SK-N-SH (cell line): ENCODE measurements at regions not wholly inside any gene's neighbourhood (a gene's known extent, or its start where the extent isn't known, plus 50 kb on each side); places are given as distances from the start of the nearest gene placed in this dataset.

Experiments
- CTCF ChIA-PET: fragments of 300-600, 350-600 bp; formaldehyde crosslinking; extraction: SDS; loops from one replicate; lab custom pipeline; 2021; lab: Yijun Ruan, JAX
- POLR2A ChIA-PET: fragments of 350-600 bp; sonication (Branson Sonifier 250); formaldehyde crosslinking; extraction: SDS; loops from one replicate; lab custom pipeline; 2020; ENCODE audit warnings: antibody characterized with exemption, inconsistent platforms; lab: Yijun Ruan, JAX
- DNase-seq: peaks from one replicate; pipeline ENCODE4 v3.0.0; 2012
- H2AFZ ChIP-seq: fragments of 200-600 bp; sonication (generic); 2 replicates; pipeline ENCODE4 v1.8.1; 2016; ENCODE audit warnings: antibody characterized with exemption, mild to moderate bottlenecking, low read depth
- H3F3A ChIP-seq: fragments of 200-600 bp; sonication (generic); replicated peaks from 2 replicates; pipeline ENCODE3; 2016; ENCODE audit warnings: antibody characterized with exemption, mild to moderate bottlenecking; ENCODE audit not compliant: insufficient read depth
- H3K27ac ChIP-seq, 2 experiments: fragments of 200-500 bp in 1 of 2; fragments of 200-600 bp in 1 of 2; sonication (Bioruptor generic) in 1 of 2; sonication (generic), shearing (Covaris generic) in 1 of 2; 2 replicates each; pipeline versions ENCODE4 v1.5.1 to v1.6.1; 2014 to 2016; ENCODE audit warnings: low read depth in 2 of 2, inconsistent platforms in 1 of 2, low read length in 1 of 2, mild to moderate bottlenecking in 1 of 2, mixed read lengths in 1 of 2
- H3K27me3 ChIP-seq: fragments of 200-600 bp; sonication (generic), shearing (Covaris generic); 2 replicates; pipeline ENCODE4 v1.6.1; 2016; ENCODE audit warnings: mixed run types; ENCODE audit not compliant: insufficient read depth
- H3K36me3 ChIP-seq, 2 experiments: fragments of 200-500 bp in 1 of 2; fragments of 200-600 bp in 1 of 2; sonication (Bioruptor generic) in 1 of 2; sonication (generic) in 1 of 2; replicated peaks in 1 of 2; 2 replicates each; pipeline versions ENCODE3 to v1.5.1; 2014 to 2016; ENCODE audit warnings: low read length in 1 of 2, mild to moderate bottlenecking in 1 of 2; ENCODE audit not compliant: insufficient read depth in 2 of 2, control insufficient read depth in 1 of 2
- H3K4me1 ChIP-seq, 2 experiments: fragments of 200-500 bp in 1 of 2; fragments of 200-600 bp in 1 of 2; sonication (Bioruptor generic) in 1 of 2; sonication (generic), shearing (Covaris generic) in 1 of 2; 2 replicates each; pipeline versions ENCODE4 v1.5.1 to v1.6.1; 2014 to 2016; ENCODE audit warnings: low read depth in 1 of 2, low read length in 1 of 2, mixed run types in 1 of 2; ENCODE audit not compliant: insufficient read depth in 2 of 2, control insufficient read depth in 1 of 2
- H3K4me2 ChIP-seq: fragments of 200-600 bp; sonication (generic), shearing (Covaris generic); 2 replicates; pipeline ENCODE4 v1.6.1; 2017; ENCODE audit warnings: mixed run types
- H3K4me3 ChIP-seq, 2 experiments: fragments of 200-500 bp in 1 of 2; fragments of 200-600 bp in 1 of 2; sonication (Bioruptor generic) in 1 of 2; sonication (generic), shearing (Covaris generic) in 1 of 2; 2 replicates each; pipeline versions ENCODE4 v1.5.1 to v1.8.1; 2014 to 2016; ENCODE audit warnings: low read depth in 2 of 2, inconsistent platforms in 1 of 2, low read length in 1 of 2, mild to moderate bottlenecking in 1 of 2, mixed read lengths in 1 of 2, moderate library complexity in 1 of 2
- H3K79me2 ChIP-seq: fragments of 200-600 bp; sonication (generic); 2 replicates; pipeline ENCODE4 v1.8.1; 2017; ENCODE audit warnings: mild to moderate bottlenecking; ENCODE audit not compliant: insufficient read depth
- H3K9ac ChIP-seq: fragments of 200-600 bp; sonication (generic); 2 replicates; pipeline ENCODE4 v1.6.1; 2017; ENCODE audit warnings: mixed run types
- H3K9me2 ChIP-seq: fragments of 200-600 bp; sonication (generic); 2 replicates; pipeline ENCODE4 v1.6.1; 2017; ENCODE audit warnings: mixed run types
- H3K9me3 ChIP-seq: fragments of 200-600 bp; sonication (generic); 2 replicates; pipeline ENCODE4 v1.6.1; 2017; ENCODE audit warnings: mixed run types, mild to moderate bottlenecking, moderate library complexity
- H4K20me1 ChIP-seq: fragments of 200-600 bp; sonication (generic); 2 replicates; pipeline ENCODE4 v1.6.1; 2017; ENCODE audit warnings: mild to moderate bottlenecking, mixed run types; ENCODE audit not compliant: insufficient read depth
- CHD2 ChIP-seq: fragments of 150-350 bp; IDR thresholded peaks from 2 replicates; pipeline ENCODE4 v1.6.1; 2018; ENCODE audit warnings: low read length; ENCODE audit not compliant: partially characterized antibody
- EP300 ChIP-seq, 2 experiments: IDR thresholded peaks; 2 replicates each; pipeline versions ENCODE4 v1.4.0 to v1.6.1; 2012; ENCODE audit warnings: borderline replicate concordance in 1 of 2, low read depth in 1 of 2, low read length in 1 of 2
- FOSL2 ChIP-seq: IDR thresholded peaks from 2 replicates; pipeline ENCODE4 v1.4.0; 2012; ENCODE audit warnings: low read depth, mild to moderate bottlenecking, moderate library complexity, borderline replicate concordance
- GATA2 ChIP-seq: sonication (generic); formaldehyde crosslinking; IDR thresholded peaks from 2 replicates; pipeline ENCODE4 v1.5.0; 2020; ENCODE audit warnings: mild to moderate bottlenecking, missing genetic modification reagents
- JUND ChIP-seq: IDR thresholded peaks from 2 replicates; pipeline ENCODE4 v1.4.0; 2012
- MXI1 ChIP-seq: IDR thresholded peaks from 2 replicates; pipeline ENCODE4 v1.6.1; 2012; ENCODE audit warnings: mild to moderate bottlenecking, low read depth, low read length, improper control_type of control experiment
- RCOR1 ChIP-seq: fragments of 150-350 bp; IDR thresholded peaks from 2 replicates; pipeline ENCODE4 v1.6.1; 2017; ENCODE audit warnings: antibody characterized with exemption, low read length
- SMC3 ChIP-seq: IDR thresholded peaks from 2 replicates; pipeline ENCODE4 v1.6.1; 2012; ENCODE audit warnings: low read depth, low read length, improper control_type of control experiment
- TAF1 ChIP-seq: IDR thresholded peaks from 2 replicates; pipeline ENCODE4 v1.6.1; 2012; ENCODE audit warnings: low read depth, mild to moderate bottlenecking, low read length, moderate library complexity, borderline replicate concordance
- TCF12 ChIP-seq: IDR thresholded peaks from 2 replicates; pipeline ENCODE4 v1.4.0; 2012
- TEAD4 ChIP-seq: IDR thresholded peaks from 2 replicates; pipeline ENCODE4 v1.4.0; 2012; ENCODE audit warnings: mild to moderate bottlenecking, borderline replicate concordance; ENCODE audit not compliant: insufficient read depth
- WGBS: methylation state at CpG from one replicate; pipeline ENCODE4 v1.1.6; 2017; ENCODE audit warnings: low lambda C conversion rate; 5-methylcytosine and 5-hydroxymethylcytosine counted together
- TF ChIP-seq, protein P1 (sequence below): fragments of 150-350 bp; IDR thresholded peaks from 2 replicates; pipeline ENCODE4 v1.6.1; 2016; ENCODE audit warnings: mild to moderate bottlenecking, low read depth, low read length
- TF ChIP-seq, protein P2 (sequence below): IDR thresholded peaks from 2 replicates; pipeline ENCODE4 v1.6.1; 2012; ENCODE audit warnings: mild to moderate bottlenecking, low read depth, low read length, moderate library complexity
- TF ChIP-seq, protein P3 (sequence below): IDR thresholded peaks from 2 replicates; pipeline ENCODE4 v1.4.0; 2012; ENCODE audit warnings: low read depth
- TF ChIP-seq, protein P4 (sequence below): IDR thresholded peaks from 2 replicates; pipeline ENCODE4 v1.4.0; 2012; ENCODE audit warnings: low read depth, borderline replicate concordance
- TF ChIP-seq, protein P5 (sequence below): fragments of 200-600 bp; sonication (generic); IDR thresholded peaks from 2 replicates; pipeline ENCODE4 v1.6.1; 2017; ENCODE audit warnings: antibody characterized with exemption, mild to moderate bottlenecking, moderate library complexity

- no peak for TF ChIP-seq EP300 (IDR thresholded peaks at IDR 0.05; ENCODE audit: borderline replicate concordance in 1 of 2, low read depth in 1 of 2, low read length in 1 of 2)
- TF ChIP-seq, protein P1, sequence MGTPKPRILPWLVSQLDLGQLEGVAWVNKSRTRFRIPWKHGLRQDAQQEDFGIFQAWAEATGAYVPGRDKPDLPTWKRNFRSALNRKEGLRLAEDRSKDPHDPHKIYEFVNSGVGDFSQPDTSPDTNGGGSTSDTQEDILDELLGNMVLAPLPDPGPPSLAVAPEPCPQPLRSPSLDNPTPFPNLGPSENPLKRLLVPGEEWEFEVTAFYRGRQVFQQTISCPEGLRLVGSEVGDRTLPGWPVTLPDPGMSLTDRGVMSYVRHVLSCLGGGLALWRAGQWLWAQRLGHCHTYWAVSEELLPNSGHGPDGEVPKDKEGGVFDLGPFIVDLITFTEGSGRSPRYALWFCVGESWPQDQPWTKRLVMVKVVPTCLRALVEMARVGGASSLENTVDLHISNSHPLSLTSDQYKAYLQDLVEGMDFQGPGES: no peak
- TF ChIP-seq MXI1: no peak
- TF ChIP-seq, protein P2, sequence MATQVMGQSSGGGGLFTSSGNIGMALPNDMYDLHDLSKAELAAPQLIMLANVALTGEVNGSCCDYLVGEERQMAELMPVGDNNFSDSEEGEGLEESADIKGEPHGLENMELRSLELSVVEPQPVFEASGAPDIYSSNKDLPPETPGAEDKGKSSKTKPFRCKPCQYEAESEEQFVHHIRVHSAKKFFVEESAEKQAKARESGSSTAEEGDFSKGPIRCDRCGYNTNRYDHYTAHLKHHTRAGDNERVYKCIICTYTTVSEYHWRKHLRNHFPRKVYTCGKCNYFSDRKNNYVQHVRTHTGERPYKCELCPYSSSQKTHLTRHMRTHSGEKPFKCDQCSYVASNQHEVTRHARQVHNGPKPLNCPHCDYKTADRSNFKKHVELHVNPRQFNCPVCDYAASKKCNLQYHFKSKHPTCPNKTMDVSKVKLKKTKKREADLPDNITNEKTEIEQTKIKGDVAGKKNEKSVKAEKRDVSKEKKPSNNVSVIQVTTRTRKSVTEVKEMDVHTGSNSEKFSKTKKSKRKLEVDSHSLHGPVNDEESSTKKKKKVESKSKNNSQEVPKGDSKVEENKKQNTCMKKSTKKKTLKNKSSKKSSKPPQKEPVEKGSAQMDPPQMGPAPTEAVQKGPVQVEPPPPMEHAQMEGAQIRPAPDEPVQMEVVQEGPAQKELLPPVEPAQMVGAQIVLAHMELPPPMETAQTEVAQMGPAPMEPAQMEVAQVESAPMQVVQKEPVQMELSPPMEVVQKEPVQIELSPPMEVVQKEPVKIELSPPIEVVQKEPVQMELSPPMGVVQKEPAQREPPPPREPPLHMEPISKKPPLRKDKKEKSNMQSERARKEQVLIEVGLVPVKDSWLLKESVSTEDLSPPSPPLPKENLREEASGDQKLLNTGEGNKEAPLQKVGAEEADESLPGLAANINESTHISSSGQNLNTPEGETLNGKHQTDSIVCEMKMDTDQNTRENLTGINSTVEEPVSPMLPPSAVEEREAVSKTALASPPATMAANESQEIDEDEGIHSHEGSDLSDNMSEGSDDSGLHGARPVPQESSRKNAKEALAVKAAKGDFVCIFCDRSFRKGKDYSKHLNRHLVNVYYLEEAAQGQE: no peak
- no peak for TF ChIP-seq SMC3
- TF ChIP-seq, protein P3, sequence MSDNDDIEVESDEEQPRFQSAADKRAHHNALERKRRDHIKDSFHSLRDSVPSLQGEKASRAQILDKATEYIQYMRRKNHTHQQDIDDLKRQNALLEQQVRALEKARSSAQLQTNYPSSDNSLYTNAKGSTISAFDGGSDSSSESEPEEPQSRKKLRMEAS: no peak
- TF ChIP-seq GATA2 (CRISPR knock-in tag): no peak
- TF ChIP-seq JUND: no peak
- no peak for TF ChIP-seq CHD2
Observed at GRCh38 chr5:74372051-74372450, 268.5 kb downstream of the ENC1 start (continued).

GRCh38 chr5:74371621-74372020 is 268.9 kb downstream of the ENC1 start:
- no peak overlapping the region for H3K4me2 ChIP-seq
- no peak for DNase-seq
- no peak overlapping the region for H3K4me3 ChIP-seq
- TF ChIP-seq, protein P3: no peak
- TF ChIP-seq MXI1 (no peak), RCOR1 (no peak), CHD2 (no peak), FOSL2 (no peak), JUND (no peak), TCF12 (no peak), TEAD4 (no peak), TAF1 (no peak)
- TF ChIP-seq, protein P4, sequence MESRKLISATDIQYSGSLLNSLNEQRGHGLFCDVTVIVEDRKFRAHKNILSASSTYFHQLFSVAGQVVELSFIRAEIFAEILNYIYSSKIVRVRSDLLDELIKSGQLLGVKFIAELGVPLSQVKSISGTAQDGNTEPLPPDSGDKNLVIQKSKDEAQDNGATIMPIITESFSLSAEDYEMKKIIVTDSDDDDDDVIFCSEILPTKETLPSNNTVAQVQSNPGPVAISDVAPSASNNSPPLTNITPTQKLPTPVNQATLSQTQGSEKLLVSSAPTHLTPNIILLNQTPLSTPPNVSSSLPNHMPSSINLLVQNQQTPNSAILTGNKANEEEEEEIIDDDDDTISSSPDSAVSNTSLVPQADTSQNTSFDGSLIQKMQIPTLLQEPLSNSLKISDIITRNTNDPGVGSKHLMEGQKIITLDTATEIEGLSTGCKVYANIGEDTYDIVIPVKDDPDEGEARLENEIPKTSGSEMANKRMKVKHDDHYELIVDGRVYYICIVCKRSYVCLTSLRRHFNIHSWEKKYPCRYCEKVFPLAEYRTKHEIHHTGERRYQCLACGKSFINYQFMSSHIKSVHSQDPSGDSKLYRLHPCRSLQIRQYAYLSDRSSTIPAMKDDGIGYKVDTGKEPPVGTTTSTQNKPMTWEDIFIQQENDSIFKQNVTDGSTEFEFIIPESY: no peak
- TF ChIP-seq, protein P5, sequence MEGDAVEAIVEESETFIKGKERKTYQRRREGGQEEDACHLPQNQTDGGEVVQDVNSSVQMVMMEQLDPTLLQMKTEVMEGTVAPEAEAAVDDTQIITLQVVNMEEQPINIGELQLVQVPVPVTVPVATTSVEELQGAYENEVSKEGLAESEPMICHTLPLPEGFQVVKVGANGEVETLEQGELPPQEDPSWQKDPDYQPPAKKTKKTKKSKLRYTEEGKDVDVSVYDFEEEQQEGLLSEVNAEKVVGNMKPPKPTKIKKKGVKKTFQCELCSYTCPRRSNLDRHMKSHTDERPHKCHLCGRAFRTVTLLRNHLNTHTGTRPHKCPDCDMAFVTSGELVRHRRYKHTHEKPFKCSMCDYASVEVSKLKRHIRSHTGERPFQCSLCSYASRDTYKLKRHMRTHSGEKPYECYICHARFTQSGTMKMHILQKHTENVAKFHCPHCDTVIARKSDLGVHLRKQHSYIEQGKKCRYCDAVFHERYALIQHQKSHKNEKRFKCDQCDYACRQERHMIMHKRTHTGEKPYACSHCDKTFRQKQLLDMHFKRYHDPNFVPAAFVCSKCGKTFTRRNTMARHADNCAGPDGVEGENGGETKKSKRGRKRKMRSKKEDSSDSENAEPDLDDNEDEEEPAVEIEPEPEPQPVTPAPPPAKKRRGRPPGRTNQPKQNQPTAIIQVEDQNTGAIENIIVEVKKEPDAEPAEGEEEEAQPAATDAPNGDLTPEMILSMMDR: no peak
- 85% methylated on average over 5 of the region's 5 CpGs for WGBS
- no peak overlapping the region for H3K27ac ChIP-seq
- no peaks in the 10 kb centered on the region for H3K9me2 ChIP-seq
- no peaks in the 10 kb centered on the region for H3K36me3 ChIP-seq
- H3K79me2 ChIP-seq: no peaks in the 10 kb centered on the region
- POLR2A ChIA-PET: no interaction called here
- no peak overlapping the region for H2AFZ ChIP-seq
- H3K4me1 ChIP-seq: no peaks in the 10 kb centered on the region
- CTCF ChIA-PET: interaction anchor here (2.0 kb wide), 1 partner anchor 8 kb away, joined by 6 read pairs; no protein-coding TSS in a partner anchor
- no peak overlapping the region for H3K9ac ChIP-seq
- H4K20me1 ChIP-seq: no peaks in the 10 kb centered on the region
- H3K9me3 ChIP-seq: no peaks in the 10 kb centered on the region
- no peaks in the 10 kb centered on the region for H3K27me3 ChIP-seq
- H3F3A ChIP-seq: no peaks in the 10 kb centered on the region
